PC-9 (cell line): ENCODE measurements at regions not wholly inside any gene's neighbourhood (a gene's known extent, or its start where the extent isn't known, plus 50 kb on each side); places are given as distances from the start of the nearest gene placed in this dataset.

Experiments used
- BruUV-seq: library from RNA; stranded (reverse); fragments of 400-500 nt; replicated peaks from 2 replicates; lab custom pipeline; 2021; lab: Mats Ljungman, UMichigan
- CTCF ChIA-PET: fragments of 300-600 bp; sonication (Branson Sonifier 250); formaldehyde crosslinking; loops from one replicate; lab custom pipeline; 2022; ENCODE audit warnings: antibody characterized with exemption; lab: Charles Lee
- POLR2A ChIA-PET: fragments of 300-600 bp; sonication (Branson Sonifier 250); formaldehyde crosslinking; loops from one replicate; lab custom pipeline; 2022; ENCODE audit warnings: antibody characterized with exemption; ENCODE audit not compliant: unreplicated experiment; lab: Charles Lee
- DNase-seq, 2 experiments: peaks; one replicate each; pipeline versions ENCODE4 v3.0.0 to v3.0.0-alpha.2; 2015 to 2022; ENCODE audit warnings: mixed read lengths in 1 of 2
- H2AFZ ChIP-seq: fragments of 200-600 bp; sonication (generic); 2 replicates; pipeline ENCODE4 v1.8.1; 2017; ENCODE audit warnings: antibody characterized with exemption
- H3F3A ChIP-seq: fragments of 200-600 bp; sonication (generic); 2 replicates; pipeline ENCODE4 v1.8.1; 2017; ENCODE audit warnings: antibody characterized with exemption, mild to moderate bottlenecking, low read depth; ENCODE audit not compliant: insufficient read depth
- H3K27ac ChIP-seq: fragments of 200-600 bp; sonication (generic); 2 replicates; pipeline ENCODE4 v1.6.1; 2016; ENCODE audit warnings: mixed run types
- H3K27me3 ChIP-seq: fragments of 200-600 bp; sonication (generic); 2 replicates; pipeline ENCODE4 v1.6.1; 2016; ENCODE audit warnings: low read depth, mixed run types; ENCODE audit not compliant: insufficient read depth
- H3K36me3 ChIP-seq: fragments of 200-600 bp; sonication (generic); 2 replicates; pipeline ENCODE4 v1.6.1; 2016; ENCODE audit warnings: low read depth, mixed run types
- H3K4me1 ChIP-seq: fragments of 200-600 bp; sonication (generic); replicated peaks from 2 replicates; pipeline ENCODE4 v1.6.1; 2016; ENCODE audit warnings: mixed run types; ENCODE audit not compliant: insufficient read depth
- H3K4me2 ChIP-seq: fragments of 200-600 bp; sonication (generic); 2 replicates; pipeline ENCODE4 v1.6.1; 2017; ENCODE audit warnings: mixed run types
- H3K4me3 ChIP-seq: fragments of 200-600 bp; sonication (generic); 2 replicates; pipeline ENCODE4 v1.6.1; 2016; ENCODE audit warnings: mixed run types
- H3K79me2 ChIP-seq: fragments of 200-600 bp; sonication (generic); 2 replicates; pipeline ENCODE4 v1.6.1; 2017; ENCODE audit warnings: low read depth, mixed run types
- H3K9me2 ChIP-seq: fragments of 200-600 bp; sonication (generic); 2 replicates; pipeline ENCODE4 v1.8.1; 2017; ENCODE audit warnings: mild to moderate bottlenecking; ENCODE audit not compliant: insufficient read depth
- H3K9me3 ChIP-seq: fragments of 200-600 bp; sonication (generic); 2 replicates; pipeline ENCODE4 v1.8.1; 2016; ENCODE audit warnings: low read depth; ENCODE audit not compliant: insufficient read depth
- H4K20me1 ChIP-seq: fragments of 200-600 bp; sonication (generic); 2 replicates; pipeline ENCODE4 v1.8.1; 2017; ENCODE audit not compliant: insufficient read depth
- EZH2 ChIP-seq: fragments of 200-600 bp; sonication (generic); IDR thresholded peaks from 2 replicates; pipeline ENCODE4 v1.8.0; 2017; ENCODE audit warnings: antibody characterized with exemption, low read depth
- intact Hi-C: fragments of 100-400 bp; cut with micrococcal nuclease; formaldehyde crosslinking; loops from one replicate; pipeline ENCODE4 v1.10.0; 2022; ENCODE audit not compliant: unreplicated experiment
- TF ChIP-seq, protein P1 (sequence below): fragments of 200-600 bp; sonication (generic); conservative IDR thresholded peaks from 2 replicates; pipeline ENCODE4 v1.6.1; 2017; ENCODE audit warnings: mixed run types, antibody characterized with exemption, mild to moderate bottlenecking, moderate library complexity

DNA sequence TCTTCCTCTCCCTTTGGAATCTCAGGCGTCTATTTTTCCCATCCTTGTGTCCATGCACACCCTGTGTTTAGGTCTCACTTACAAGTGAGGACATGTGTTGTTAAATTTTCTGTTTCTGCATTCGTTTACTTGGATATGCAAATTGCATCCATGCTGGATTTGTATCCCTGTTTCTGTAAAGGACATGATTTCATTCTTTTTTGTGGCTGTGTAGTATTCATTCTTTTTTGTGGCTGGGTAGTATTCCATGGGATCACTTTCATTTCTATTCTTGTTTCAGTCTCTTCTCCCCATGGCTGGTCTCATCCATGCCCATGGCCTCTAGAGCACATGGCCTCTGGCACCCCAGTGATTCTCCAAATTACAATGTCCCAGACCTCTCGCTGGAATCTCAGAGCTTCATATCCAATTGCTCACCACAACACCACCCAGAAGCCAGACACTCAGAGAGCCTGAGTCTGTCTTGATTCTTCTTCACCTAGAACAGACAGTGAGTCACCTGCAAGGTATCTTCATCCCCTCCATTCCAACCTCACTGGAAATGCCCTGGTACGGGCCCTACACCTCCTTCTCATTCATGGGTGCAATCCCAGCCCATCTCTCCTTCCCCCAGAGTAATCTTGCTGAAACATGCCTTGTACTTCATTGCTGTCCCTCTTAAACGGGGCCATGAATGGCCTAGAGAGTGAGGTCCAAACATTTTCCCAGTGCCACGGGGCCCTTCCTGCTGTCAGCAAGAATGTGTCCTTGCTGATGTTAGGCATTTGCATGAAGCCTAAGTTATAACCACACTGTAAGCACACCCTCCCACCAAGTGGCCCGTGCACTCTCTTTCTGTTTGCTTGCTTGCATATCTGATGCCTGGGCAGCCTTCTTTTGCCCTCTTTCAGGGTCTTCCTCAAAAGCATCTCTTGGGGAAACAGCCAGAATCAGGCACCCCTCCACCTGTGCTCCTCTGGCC, 476.2 kb upstream of the TSHZ3 start:
- no peaks in the 10 kb centered on the region for H3K9me3 ChIP-seq
- TF ChIP-seq EZH2: no peak
- TF ChIP-seq, protein P1, sequence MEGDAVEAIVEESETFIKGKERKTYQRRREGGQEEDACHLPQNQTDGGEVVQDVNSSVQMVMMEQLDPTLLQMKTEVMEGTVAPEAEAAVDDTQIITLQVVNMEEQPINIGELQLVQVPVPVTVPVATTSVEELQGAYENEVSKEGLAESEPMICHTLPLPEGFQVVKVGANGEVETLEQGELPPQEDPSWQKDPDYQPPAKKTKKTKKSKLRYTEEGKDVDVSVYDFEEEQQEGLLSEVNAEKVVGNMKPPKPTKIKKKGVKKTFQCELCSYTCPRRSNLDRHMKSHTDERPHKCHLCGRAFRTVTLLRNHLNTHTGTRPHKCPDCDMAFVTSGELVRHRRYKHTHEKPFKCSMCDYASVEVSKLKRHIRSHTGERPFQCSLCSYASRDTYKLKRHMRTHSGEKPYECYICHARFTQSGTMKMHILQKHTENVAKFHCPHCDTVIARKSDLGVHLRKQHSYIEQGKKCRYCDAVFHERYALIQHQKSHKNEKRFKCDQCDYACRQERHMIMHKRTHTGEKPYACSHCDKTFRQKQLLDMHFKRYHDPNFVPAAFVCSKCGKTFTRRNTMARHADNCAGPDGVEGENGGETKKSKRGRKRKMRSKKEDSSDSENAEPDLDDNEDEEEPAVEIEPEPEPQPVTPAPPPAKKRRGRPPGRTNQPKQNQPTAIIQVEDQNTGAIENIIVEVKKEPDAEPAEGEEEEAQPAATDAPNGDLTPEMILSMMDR: no peak
- intact Hi-C loops: no loop called here
- H3K27me3 ChIP-seq: peaks cover 9% of the 10 kb centered on the region
- no peaks in the 10 kb centered on the region for H3K79me2 ChIP-seq
- H3K36me3 ChIP-seq: no peaks in the 10 kb centered on the region
- H3F3A ChIP-seq: no peaks in the 10 kb centered on the region
- no peaks in the 10 kb centered on the region for H3K9me2 ChIP-seq
- H3K4me3 ChIP-seq: no peak overlapping the region
- H3K4me1 ChIP-seq: no peaks in the 10 kb centered on the region
- no peak overlapping the region for H3K4me2 ChIP-seq
- no peak for DNase-seq
- ChIA-PET CTCF (no interaction called here), POLR2A (no interaction called here)
- no peaks in the 10 kb centered on the region for H4K20me1 ChIP-seq
- H2AFZ ChIP-seq: no peak overlapping the region
- no TSS peak for BruUV-seq
- H3K27ac ChIP-seq: no peak overlapping the region

DNA sequence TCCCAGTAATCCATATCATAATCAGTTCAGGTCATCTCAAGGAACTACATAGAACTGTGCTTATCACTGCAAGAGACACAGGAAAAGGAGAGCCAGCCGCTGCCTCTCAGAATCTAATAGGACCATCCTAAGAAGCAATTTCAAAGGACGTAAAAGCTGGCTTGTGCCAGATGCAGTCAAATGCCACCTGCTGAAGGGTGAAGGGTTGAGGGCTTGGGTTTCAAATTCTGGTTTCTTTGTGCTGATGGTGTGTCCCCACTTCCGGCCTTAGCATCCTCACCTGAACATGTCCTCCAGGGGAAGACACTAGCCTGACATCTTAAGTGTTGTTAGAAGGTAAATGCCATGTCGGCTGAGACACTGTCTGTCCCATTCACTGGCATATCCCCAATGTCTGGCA, 477.1 kb upstream of the TSHZ3 start:
- Histone ChIP-seq H3F3A (no peaks in the 10 kb centered on the region), H3K4me1 (no peaks in the 10 kb centered on the region), H3K27ac (no peak overlapping the region), H3K36me3 (no peaks in the 10 kb centered on the region), H3K9me3 (no peaks in the 10 kb centered on the region), H3K4me2 (no peak overlapping the region), H3K27me3 (peaks cover 9% of the 10 kb centered on the region), H3K4me3 (no peak overlapping the region), H3K9me2 (no peaks in the 10 kb centered on the region), H4K20me1 (no peaks in the 10 kb centered on the region), H3K79me2 (no peaks in the 10 kb centered on the region), H2AFZ (no peak overlapping the region)
- ChIA-PET CTCF (no interaction called here), POLR2A (no interaction called here)
- no peak for DNase-seq
- no TSS peak for BruUV-seq
- TF ChIP-seq EZH2: no peak
- intact Hi-C loops: no loop called here

DNA sequence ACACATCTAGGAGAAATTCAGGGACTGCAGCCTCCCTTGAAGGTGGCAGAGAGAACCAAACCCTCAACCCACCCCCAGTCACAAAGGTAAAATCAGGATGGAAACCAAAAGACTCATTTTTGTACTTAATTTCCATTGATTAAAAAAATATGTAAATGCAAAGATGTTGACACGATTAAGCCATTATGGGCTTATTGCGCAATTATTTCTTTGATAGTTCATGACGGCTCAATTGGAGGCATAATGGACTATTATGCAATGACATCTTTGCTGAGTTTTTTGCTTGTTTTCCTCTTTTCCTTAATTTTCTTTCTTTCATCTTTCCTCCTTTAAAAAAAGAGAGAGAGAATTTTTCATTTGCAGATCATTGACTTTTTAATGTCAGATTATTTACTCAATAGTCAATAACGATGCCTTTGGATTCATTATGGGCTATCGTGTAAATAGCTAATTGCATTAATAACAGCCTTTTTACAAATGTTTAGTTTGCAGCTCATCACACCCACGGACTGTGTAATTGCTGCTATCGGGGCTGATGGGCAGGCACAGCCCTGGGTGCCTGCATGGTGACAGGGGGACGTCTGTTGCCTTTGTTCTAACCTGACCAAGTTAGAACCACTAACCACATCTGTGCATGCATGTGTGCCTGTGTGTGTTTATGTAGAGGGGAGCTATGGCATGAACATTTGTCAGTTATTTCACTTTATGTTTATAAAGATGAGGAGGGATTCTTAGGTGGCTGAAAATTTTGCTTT, 482.4 kb upstream of the TSHZ3 start:
- Histone ChIP-seq H3K4me3 (no peak overlapping the region), H3K79me2 (no peaks in the 10 kb centered on the region), H3K27ac (no peak overlapping the region), H4K20me1 (no peaks in the 10 kb centered on the region), H3K27me3 (peaks cover 13% of the 10 kb centered on the region), H3K9me3 (no peaks in the 10 kb centered on the region), H3K4me2 (no peak overlapping the region), H3K9me2 (no peaks in the 10 kb centered on the region), H3K36me3 (no peaks in the 10 kb centered on the region), H2AFZ (no peak overlapping the region), H3F3A (no peaks in the 10 kb centered on the region), H3K4me1 (no peaks in the 10 kb centered on the region)
- DNase-seq: no peak
- CTCF ChIA-PET: no interaction called here
- BruUV-seq: no TSS peak
- POLR2A ChIA-PET: no interaction called here
- TF ChIP-seq, protein P1: no peak
- TF ChIP-seq EZH2: no peak
- intact Hi-C loops: no loop called here
